Occipital lobe (tissue), 1 donor: ENCODE measurements at regions not wholly inside any gene's neighbourhood (a gene's known extent, or its start where the extent isn't known, plus 50 kb on each side); places are given as distances from the start of the nearest gene placed in this dataset.
A peak's percentile ranks its signal among the peaks of the same experiment; 100 is the strongest.

ENCODE experiments used
- DNase-seq: peaks from one replicate; lab custom pipeline; 2025; lab: John Stamatoyannopoulos, UW

DNA sequence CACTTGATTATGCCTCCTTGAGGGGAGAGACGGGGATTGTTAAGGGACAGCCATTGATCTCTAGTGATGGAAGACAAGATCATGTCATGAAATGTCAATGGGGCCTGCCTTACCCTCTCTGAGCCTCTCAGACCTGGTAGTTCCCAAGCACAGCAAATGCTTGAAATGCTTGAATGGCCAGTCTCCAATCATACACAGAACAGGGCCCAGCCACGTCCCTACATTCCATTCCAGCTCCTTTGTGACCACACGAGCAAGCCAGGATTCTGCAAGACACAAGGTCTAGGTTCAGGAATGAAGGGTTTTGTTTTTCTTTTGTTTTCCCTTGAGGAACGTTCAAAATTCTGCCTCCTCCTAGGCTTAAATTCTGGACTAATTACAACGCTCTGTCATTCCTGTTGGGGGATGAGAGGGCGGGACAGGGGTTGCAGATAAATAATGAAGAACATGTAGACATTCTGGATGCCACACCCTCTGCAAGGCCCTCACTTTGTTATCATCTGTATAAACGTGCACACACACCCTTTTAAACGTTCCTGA is 98.1 kb upstream of the YPEL5 start:
- no peak for DNase-seq

- no peak for DNase-seq
These were observed 91.3 kb upstream of the YPEL5 start for GRCh38 chr2:30055548-30055947.

DNA sequence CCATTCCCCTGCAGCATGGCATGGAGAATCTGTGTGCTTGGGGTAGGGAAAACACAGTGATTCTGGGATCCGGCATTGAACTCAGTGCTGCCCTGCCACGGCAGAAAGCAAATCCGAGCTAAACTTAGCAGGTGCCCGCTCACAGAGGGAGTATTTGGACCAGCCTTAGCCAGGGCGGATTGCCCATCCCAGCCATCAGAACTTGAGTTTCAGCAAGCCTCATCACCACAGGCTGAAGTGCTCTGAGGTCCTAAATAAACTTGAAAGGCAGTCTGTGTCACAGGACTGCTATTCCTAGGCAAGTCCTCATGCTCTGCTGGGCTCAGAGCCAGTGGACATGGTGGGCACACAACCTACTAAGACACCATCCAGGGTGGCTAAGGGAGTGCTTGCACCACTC is 86.2 kb upstream of the YPEL5 start:
- no peak for DNase-seq

DNA sequence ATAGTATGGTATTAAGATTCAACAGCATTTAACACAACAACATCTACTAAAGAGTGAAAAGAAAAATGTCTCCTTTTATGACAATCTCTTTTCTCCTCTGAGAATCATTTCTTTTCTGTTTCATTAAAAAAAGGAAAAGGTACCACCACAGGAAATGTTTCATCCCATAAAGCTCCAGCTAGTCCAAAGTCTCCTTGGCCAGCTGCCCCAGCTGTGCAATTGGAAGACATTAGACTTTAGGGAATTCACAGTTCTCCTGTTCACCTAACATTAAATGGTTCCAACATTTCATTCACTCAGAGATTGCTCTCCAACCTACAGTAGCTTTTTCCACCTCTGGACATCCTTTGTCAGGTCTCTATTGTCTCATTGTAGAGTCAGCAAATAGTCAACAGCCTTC is 78.7 kb upstream of the YPEL5 start:
- DNase-seq, result no peak

DNA sequence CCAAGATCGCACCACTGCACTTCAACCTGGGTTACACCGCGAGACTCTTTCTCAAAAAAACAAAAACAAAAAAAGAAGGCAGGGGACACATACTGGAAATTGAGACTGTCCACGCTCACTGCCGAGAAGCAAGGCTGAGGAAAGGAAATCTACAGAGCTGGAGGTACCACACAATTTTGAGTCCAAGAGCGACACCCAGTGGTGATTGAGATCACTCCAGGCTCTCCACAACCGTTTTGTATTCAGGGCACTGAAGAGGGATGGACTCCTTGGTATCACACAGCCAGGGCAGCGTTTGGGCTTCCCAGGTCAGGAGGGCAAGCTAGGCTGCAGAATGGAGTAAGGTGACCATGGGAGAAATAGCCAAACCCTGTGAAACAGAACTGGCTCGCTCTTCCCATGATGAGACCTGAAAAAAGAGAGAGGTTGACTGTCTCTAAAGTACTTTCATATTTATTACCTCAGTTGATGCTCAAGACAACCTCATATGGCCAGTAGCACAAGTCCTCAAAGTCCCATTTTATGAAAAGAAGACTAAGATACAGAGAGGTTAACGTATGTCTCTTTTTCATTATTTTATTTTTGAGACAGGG is 74.5 kb upstream of the YPEL5 start:
- peak; percentile 41 for DNase-seq

GRCh38 chr2:30073523-30073922 is 73.3 kb upstream of the YPEL5 start:
- no peak for DNase-seq

- no peak for DNase-seq
These were observed 72.8 kb upstream of the YPEL5 start for GRCh38 chr2:30074023-30074422.

DNA sequence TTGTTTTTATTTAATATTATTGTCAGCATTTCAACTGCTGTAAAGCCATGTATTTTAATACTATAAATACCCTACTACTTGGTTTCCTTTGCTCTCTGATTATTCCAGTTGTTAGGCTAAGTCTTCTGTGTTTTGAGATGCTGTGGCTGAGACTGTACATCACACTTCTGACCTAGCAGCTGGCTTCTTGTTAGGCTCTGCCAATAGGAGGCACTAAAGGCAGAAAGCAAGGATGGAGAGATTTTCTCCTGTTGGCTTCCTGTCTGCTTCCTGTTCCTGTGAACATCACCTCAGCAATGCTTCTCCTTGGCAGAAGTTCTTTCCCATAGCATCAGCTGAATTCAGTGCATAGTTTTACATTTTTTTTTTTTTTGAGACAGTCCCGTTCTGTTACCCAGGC is 68.3 kb upstream of the YPEL5 start:
- DNase-seq, result no peak

DNA sequence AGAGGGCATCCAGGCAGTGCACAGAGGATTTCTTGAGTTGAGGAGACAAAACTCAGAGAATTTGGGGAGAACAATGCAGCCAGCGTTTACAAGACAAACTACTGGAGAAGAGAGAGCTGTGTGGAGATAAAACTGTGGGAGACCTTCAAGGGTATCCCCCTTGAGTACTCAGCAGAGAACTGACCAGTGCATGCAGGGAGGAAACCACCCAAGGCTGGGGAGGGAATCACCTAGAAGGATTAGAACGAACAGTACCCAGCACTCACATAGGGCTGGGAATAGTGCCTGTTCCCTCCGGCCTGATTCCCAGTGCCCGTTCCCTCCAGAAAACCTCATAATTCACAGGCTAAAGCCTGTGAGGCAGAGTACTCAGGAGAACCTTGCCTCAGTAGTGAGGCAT is 61.9 kb upstream of the YPEL5 start:
- DNase-seq, result no peak

DNA sequence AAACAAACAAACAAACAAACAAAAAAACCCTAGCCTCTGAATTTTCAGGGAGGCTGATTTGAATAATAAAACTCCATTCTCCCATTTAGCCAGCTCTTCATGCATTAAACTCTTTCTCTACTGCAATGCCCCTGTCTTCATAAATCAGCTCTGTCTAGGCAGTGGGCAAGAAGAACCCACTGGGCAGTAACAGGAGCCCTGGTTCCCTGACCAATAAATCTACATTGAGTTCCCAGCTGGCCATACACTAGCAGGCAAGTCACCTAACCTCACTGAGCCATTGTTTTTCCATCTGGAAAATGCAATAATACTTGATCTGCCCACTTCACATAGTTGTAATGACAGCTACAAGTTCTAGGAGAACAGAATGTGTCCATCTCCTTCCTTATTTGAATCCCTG is 57.6 kb upstream of the YPEL5 start:
- DNase-seq, result no peak

DNA sequence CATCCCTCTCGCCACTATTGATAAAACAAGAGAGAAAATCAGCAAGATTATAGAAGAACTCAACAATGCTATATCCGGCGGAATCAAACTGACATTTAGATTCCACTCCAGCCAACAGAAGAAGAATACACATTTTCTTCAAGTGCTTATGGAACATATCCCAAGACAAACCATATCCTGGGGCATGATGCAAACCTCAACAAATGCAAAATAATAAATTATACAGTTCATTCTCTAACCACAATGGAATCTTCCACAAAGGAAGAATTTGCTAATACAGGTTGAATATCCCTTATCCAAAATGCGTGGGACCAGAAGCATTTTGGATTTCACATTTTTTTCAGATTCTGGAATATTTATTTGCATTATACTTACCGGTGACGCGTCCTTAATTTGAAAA is 51.4 kb upstream of the YPEL5 start:
- DNase-seq, result no peak

DNA sequence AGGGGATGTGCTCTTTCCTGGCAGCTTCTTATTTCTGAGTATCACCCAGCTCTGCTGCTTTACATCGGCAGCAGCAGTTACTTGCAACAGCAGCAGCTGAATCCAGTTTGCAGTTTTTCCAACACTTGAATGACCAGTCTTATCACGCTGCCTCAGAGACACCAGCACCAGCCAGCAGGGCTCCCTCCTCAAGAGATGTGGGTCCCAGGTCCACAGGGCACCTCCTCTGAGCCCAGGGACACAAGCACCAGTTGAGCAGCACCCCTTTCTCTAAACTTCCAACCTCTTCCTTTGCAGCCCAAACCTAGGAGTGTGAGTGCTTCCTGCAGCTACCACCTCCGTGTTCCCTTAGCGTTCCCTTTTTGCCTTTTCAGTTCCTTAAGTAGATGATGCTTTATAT is 50.4 kb upstream of the YPEL5 start:
- DNase-seq, result no peak
